Stomach (tissue), 8 donors: ENCODE measurements at regions not wholly inside any gene's neighbourhood (a gene's known extent, or its start where the extent isn't known, plus 50 kb on each side); places are given as distances from the start of the nearest gene placed in this dataset.
"Not testable (repeated sequence)": the region's sequence is repeated elsewhere in the genome, so short reads cannot be mapped to it uniquely, and the experiment has no call there.

ENCODE experiments used
- DNase-seq, 2 donors: peaks; one replicate each; pipeline versions ENCODE4 v3.0.0 to v3.0.0-alpha.2; 2013 to 2019
- H3K27ac ChIP-seq, 5 donors: fragments of 200-600 bp in 4 of 5; sonication (generic) in 4 of 5; one replicate each; pipeline ENCODE4 v1.5.1; 2013 to 2019; ENCODE audit warnings: mild to moderate bottlenecking in 1 of 5, moderate library complexity in 1 of 5
- H3K27me3 ChIP-seq, 3 donors: fragments of 200-600 bp; sonication (generic); one replicate each; pipeline ENCODE4 v1.5.1; 2017 to 2019; ENCODE audit warnings: mixed run types in 1 of 3
- H3K36me3 ChIP-seq, 4 donors: fragments of 200-600 bp; sonication (generic); 1 replicate in 3 of 4; 2 replicates in 1 of 4; pipeline ENCODE4 v1.5.1; 2016 to 2019
- H3K4me1 ChIP-seq, 4 donors: fragments of 200-600 bp; sonication (generic); one replicate each; pipeline ENCODE4 v1.5.1; 2016 to 2019
- H3K4me3 ChIP-seq, 4 donors: fragments of 200-600 bp; sonication (generic) in 3 of 4; one replicate each; pipeline ENCODE4 v1.5.1; 2016 to 2019; ENCODE audit warnings: mild to moderate bottlenecking in 1 of 4
- H3K9me3 ChIP-seq, 4 donors: fragments of 200-600 bp; sonication (generic); one replicate each; pipeline ENCODE4 v1.5.1; 2016 to 2019
- CTCF ChIP-seq, 7 experiments: fragments of 450-650 bp in 4 of 7; fragments of 200-600 bp in 3 of 7; sonication (generic) in 3 of 7; IDR thresholded peaks; one replicate each; pipeline ENCODE4 v1.5.1; 2016 to 2019; ENCODE audit warnings: antibody characterized with exemption in 7 of 7, control low read depth in 2 of 7, mild to moderate bottlenecking in 1 of 7
- EP300 ChIP-seq: sonication (generic); formaldehyde crosslinking; IDR thresholded peaks from one replicate; pipeline ENCODE4 v1.6.1; 2017; ENCODE audit warnings: antibody characterized with exemption
- POLR2A ChIP-seq, 4 donors: fragments of 450-650 bp; IDR thresholded peaks; one replicate each; pipeline ENCODE4 v1.6.1; 2016; ENCODE audit warnings: antibody characterized with exemption in 4 of 4, control low read depth in 2 of 4, mild to moderate bottlenecking in 1 of 4, moderate library complexity in 1 of 4
- POLR2AphosphoS5 ChIP-seq, 3 donors: sonication (generic); formaldehyde crosslinking; IDR thresholded peaks; one replicate each; pipeline ENCODE4 v1.6.1; 2016; ENCODE audit warnings: antibody characterized with exemption in 3 of 3
- WGBS, 5 donors: extraction: QIAGEN DNeasy Blood & Tissue Kit in 3 of 5; methylation state at CpG; one replicate each; pipeline versions ENCODE4 v1.1.5 to v1.1.7; 2013 to 2018; 5-methylcytosine and 5-hydroxymethylcytosine counted together
- intact Hi-C: fragments of 100-400 bp; cut with DNase I; formaldehyde crosslinking; loops from one replicate; pipeline ENCODE4 v1.15.1; 2023; ENCODE audit warnings: low total_unique reads
- donor health status: healthy with polysubstance abuse.
- donor health status: Bipolar disorder and iron deficiency.
- donor health status: healthy.

DNA sequence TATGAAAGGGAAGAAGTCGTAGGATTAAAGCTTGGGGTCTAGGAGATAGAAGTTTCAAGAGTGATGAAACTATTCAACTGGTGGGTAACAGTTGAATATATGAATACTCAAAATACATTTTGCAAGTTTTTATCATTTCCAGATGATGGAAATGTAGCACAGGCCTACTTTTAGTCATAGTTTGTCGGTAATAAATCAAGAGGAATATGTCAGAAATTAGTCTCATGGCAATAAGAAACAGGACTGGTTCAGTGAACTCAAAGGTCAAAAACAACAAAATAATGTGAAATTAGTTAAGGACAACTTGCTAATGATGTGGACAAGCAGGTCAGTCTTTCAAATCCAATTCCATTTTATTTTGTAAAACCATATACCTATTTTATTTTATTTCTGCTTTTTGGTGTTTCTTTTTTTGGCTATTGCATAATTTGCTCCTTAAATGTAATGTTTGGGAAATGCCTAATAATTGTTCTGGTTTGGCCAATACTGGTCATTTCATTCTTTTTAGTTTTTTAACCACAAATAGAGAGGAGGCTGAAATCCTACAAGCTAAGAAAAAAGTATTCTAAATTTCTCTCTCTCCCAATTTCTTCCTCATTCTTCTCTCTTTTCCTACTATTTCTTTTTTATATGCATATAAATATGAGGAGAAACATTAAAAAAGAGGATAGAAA is 195.2 kb upstream of the ARHGEF26 start:
- Histone ChIP-seq H3K4me1 (no peaks in the 10 kb centered on the region), H3K27me3 (no peaks in the 10 kb centered on the region), H3K36me3 (no peaks in the 10 kb centered on the region), H3K27ac (no peak overlapping the region), H3K9me3 (no peaks in the 10 kb centered on the region), H3K4me3 (no peak overlapping the region)
- intact Hi-C loops: no loop called here
- no peak for DNase-seq
- TF ChIP-seq EP300 (no peak), POLR2AphosphoS5 (IDR thresholded peaks at IDR 0.05) (no peak), POLR2A (IDR thresholded peaks at IDR 0.05) (no peak), CTCF (IDR thresholded peaks at IDR 0.05) (no peak)
- WGBS, 5 donors: 87 to 97% (median 92%) methylated on average over 2 of the region's 2 CpGs

DNA sequence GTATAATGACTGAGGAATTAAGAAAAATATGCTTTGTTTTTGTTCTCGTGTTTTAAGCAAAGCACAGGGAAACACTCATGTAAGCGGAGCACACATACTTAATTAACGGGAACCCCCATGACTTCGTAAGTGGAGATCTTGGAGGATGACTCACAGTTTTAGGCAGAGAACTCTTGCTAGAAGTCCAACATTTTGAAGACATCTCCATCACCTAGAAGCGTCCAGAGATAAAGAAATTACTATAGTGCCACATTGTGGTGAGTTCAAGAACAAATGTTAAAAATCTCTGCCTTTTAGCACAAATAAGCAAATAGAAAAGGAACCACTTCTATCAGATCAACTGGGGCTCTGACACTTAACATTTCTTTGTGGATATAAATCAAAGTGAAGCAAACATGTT is 194.1 kb upstream of the ARHGEF26 start:
- TF ChIP-seq CTCF (IDR thresholded peaks at IDR 0.05) (no peak), EP300 (no peak), POLR2AphosphoS5 (IDR thresholded peaks at IDR 0.05) (no peak), POLR2A (IDR thresholded peaks at IDR 0.05) (no peak)
- Histone ChIP-seq H3K4me3 (no peak overlapping the region), H3K36me3 (no peaks in the 10 kb centered on the region), H3K4me1 (no peaks in the 10 kb centered on the region), H3K9me3 (no peaks in the 10 kb centered on the region), H3K27me3 (no peaks in the 10 kb centered on the region), H3K27ac (no peak overlapping the region)
- WGBS, 5 donors: 60 to 70% (median 66%) methylated on average over 5 of the region's 5 CpGs
- peak in 1 of 2 donors; percentile 50 for DNase-seq
- intact Hi-C loops: no loop called here

DNA sequence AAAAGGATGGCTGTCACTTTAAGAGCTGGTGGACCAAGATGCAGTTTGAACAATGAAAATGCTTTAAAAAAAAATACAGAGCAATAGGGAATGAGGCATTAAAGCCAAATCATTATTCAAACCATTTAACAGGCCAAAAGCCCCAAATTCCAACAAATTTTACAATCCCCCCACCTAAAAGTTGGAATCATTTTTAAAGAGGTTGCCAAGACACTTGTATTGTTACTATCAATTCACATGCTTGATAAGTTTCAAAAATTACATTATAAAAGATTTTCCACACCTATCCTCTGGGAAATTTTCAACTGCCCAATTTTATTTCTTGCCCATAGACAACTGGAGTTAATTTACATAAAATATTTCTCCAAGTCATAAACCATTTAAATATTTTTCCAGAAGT is 192.3 kb upstream of the ARHGEF26 start:
- no peak for DNase-seq
- intact Hi-C loops: no loop called here
- Histone ChIP-seq H3K4me3 (no peak overlapping the region), H3K36me3 (no peaks in the 10 kb centered on the region), H3K9me3 (no peaks in the 10 kb centered on the region), H3K27ac (no peak overlapping the region), H3K27me3 (no peaks in the 10 kb centered on the region), H3K4me1 (no peaks in the 10 kb centered on the region)
- TF ChIP-seq POLR2AphosphoS5 (IDR thresholded peaks at IDR 0.05) (no peak), EP300 (no peak), CTCF (IDR thresholded peaks at IDR 0.05) (no peak), POLR2A (IDR thresholded peaks at IDR 0.05) (no peak)

DNA sequence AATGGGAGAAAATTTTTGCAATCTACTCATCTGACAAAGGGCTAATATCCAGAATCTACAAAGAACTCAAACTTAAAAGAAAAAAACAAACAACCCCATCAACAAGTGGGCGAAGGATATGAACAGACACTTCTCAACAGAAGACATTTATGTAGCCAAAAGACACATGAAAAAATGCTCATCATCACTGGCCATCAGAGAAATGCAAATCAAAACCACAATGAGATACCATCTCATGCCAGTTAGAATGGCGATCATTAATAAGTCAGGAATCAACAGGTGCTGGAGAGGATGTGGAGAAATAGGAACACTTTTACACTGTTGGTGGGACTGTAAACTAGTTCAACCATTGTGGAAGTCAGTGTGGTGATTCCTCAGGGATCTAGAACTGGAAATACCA is 187.7 kb upstream of the ARHGEF26 start:
- H3K4me3 ChIP-seq, H3K9me3 ChIP-seq, DNase-seq, H3K4me1 ChIP-seq, H3K27ac ChIP-seq, intact Hi-C loops, H3K27me3 ChIP-seq, H3K36me3 ChIP-seq: not testable (repeated sequence)
- WGBS, 5 donors: 91 to 95% (median 94%) methylated on average over 2 of the region's 2 CpGs

DNA sequence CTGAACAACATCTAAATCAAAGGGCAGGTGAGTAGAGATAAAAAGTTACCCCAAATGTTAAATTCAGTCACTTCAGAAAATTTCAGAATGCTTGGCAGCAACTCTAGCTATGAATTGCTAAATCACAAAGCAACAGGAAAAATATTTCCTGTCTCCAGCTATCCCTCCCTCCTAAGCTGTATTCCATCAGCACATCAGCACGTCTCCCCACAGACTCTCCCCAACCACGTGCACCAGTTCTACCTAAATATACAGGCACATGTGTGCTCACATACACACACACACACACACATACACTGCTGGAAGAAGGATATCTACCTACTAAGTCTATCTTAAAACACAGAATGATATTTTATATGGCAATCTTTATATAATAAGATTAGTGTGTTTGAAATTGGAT is 177.1 kb upstream of the ARHGEF26 start:
- peaks cover 0 to 3% (median 0%) of the 10 kb centered on the region in 4 donors for H3K9me3 ChIP-seq
- WGBS, 5 donors: 34 to 61% (median 58%) methylated on average over 2 of the region's 2 CpGs
- no peak overlapping the region for H3K27ac ChIP-seq
- TF ChIP-seq POLR2A (IDR thresholded peaks at IDR 0.05): no peak
- no peak for TF ChIP-seq CTCF (IDR thresholded peaks at IDR 0.05)
- TF ChIP-seq POLR2AphosphoS5 (IDR thresholded peaks at IDR 0.05): no peak
- TF ChIP-seq EP300: no peak
- DNase-seq: no peak
- intact Hi-C loops: no loop called here
- H3K36me3 ChIP-seq: no peaks in the 10 kb centered on the region
- no peaks in the 10 kb centered on the region for H3K4me1 ChIP-seq
- H3K4me3 ChIP-seq: no peak overlapping the region
- H3K27me3 ChIP-seq: no peaks in the 10 kb centered on the region
